HG02642 (cell line): ENCODE measurements at regions not wholly inside any gene's neighbourhood (a gene's known extent, or its start where the extent isn't known, plus 50 kb on each side); places are given as distances from the start of the nearest gene placed in this dataset.
A peak's percentile ranks its signal among the peaks of the same experiment; 100 is the strongest.

Experiments used
- ATAC-seq: cut with Tn5 transposase; IDR thresholded peaks from one replicate; pipeline ENCODE4 v1.9.1; 2021; ENCODE audit warnings: mild to moderate bottlenecking; ENCODE audit not compliant: unreplicated experiment, poor library complexity

DNA sequence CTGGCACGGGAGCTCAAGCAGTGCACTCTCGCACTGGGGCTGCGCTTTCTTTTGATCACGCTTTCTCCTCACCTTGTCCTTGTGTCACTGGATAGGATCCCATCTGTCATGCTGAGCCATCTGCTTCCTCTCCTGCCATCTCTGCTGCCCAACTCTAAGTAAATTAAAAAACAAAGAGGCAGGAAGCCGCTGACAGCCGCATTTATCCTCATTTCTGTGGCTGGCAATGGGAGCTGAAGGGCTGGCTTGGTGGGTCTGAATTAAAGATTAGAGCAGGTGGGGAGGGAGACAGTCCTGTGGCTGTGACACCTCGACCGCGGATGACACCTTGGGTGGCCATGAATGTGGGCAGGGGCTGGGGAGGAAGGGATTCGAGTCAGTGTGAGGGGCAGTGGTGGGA is 159.2 kb upstream of the ALDH1B1 start:
- ATAC-seq, result no peak

DNA sequence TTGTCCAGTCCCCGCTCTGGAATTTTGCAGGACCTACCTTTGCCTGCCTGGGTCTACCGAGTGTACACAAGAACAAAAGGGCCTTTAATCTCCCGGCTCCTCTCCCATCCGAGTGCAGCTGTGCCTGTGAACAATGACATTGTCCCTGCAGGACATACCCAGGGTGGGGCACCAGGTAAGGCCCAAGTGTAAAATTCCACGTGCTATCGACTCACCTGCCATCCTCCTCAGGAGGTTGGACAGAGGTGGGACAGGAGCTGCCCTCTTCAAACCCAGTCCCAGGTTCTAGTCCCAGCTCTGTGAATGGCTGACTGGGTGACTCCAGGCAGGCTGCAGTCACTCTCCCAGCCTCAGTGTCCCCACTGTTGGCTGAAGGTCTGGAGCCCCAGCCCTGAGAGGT is 159.6 kb upstream of the ALDH1B1 start:
- ATAC-seq, result no peak

DNA sequence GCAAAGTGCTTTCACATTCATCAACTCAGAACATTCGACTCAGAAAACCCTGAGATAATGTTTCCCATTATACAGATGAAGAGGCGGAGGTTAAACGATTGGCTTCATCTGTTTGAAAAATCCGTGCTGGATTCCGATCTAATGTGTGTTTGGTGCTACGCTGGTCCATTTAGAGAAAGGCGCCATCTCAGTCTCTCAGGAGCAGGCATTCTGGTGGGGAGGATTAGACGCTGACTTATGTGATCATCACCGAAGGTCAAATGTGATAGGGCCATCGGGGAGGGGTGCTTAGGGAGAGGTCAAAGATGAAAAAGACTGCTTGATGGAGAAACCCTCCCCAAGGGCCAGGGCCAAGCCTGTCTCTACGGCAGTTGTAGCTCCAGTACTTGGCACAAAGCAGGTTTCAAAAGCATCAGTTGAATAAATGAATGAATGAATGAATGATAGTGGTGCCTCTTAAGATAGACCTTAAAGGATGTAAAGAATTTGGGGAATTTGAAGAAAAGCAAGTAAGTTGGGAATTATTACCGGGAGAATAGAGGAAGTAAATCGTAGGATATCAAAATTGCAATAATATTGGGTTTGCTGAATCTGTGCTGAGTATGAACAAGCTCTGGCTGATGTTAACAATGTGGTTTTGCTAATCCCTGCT is 160.6 kb upstream of the SHB start:
- ATAC-seq, result no peak

DNA sequence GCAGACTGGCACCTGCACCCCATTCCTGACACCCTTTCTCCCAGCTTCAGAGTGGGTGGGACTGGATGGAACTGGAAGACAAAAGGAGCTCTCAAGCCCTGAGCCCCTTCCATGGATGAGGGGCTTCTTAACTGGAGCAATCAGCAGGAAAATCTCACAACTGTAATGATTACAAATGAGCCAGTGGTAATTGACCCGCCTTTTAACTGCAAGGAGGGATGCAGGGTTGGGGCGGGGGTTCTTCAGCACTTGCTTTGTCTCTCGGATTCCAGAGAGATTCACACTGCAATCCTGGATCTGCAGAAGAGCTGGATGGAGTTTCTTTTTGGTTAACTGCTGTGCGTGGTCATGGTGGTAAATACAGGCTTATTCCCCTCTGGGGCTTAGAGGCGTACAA is 160.1 kb upstream of the SHB start:
- no peak for ATAC-seq

DNA sequence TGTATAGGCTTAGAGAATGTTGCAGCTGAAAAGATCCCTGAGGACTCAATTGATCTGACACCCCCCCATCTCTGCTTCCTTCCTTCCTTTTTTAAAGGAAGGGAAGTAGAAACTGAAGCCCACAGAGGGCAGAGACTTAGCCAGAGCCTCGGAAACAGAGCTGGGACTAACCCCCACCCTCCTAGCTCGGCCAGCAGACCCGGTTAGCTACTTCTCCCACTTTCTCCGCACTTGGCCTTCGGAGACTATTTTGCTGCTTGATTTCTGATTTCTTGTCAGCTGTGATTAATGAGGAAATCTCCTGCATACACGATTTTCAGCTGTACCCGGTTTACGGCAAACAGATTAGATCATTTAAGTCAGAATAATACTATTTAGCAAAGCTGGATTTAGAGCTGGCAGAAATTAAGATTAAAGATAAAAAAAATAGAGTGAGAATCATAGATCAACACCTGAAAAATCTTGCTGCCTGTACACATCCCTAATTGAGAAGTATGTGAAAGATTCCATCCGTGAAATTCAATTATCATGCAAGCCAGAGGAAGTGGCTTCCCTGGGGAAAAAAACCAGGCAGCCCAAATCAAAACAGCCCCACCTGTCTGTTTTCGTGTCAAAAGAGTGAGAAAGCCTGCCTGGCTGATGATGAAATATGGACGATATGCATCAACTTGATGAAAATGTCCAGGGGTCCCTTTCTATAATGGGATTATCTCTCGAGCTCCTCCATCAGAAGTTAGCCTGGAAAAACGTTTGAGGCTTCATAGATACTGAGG is 159.5 kb upstream of the SHB start:
- no peak for ATAC-seq

DNA sequence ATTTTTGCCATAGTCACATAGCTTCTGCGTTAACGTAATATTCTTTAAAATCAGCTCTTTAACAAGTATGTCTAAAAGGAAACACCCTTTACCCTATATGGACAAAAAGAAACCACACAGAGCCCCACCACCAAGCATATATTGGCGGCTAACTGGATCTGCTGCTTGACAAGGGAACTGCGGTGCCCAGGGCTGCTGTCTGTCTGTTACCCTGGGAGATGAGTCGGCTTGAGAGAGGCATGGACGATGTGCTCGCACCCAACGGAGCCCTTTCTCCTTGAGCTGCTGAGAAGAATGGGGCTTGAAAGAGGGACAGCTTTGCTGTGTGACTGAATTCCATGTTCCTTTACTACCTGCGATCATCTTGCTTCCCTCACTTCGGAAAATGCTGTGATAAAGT is 158.6 kb upstream of the SHB start:
- no peak for ATAC-seq

DNA sequence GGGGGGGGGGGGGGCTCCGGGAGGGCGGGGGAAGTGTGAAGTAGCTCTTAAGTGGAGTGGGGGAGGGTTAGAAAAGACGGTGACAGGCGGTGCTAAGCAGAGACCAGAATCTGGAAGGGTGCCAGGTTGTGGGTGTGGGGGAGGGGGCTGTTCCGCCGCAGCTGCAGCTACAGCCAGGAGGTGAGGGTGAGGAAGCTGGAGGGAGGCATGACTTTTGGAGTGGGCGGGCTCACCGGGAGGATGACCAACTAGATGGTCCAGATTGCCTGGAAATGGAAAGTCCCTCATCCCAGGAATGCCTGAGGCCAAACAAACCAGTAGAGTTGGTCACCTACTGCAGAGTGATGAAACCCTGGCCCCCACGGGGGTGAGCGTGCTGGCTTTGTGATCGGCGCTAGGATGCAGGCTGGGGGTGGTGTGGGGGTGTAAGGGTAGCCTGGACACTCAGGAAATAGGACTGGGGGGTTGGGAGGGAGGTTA is 158.1 kb upstream of the SHB start:
- peak; percentile 70 for ATAC-seq

DNA sequence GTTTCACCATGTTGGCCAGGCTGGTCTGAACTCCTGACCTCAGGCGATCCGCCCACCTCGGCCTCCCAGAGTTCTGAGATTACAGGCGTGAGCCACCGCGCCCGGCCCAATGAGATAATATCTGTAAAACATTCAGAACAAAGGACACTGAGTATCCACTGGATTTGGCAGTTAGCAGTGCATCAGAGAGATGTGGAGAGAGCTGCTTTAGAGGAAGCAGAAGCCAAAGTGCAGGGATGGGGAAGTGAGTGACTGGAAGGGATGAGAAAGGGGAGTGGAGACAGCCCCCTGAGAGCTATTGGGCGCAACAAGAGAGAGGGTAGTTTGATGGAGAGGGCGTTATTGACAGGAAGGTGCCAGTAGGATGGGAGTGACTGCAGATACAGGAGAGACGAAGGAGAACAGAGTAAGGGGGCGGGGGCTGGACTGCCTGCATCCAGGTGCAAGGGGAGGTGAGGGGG is 157.5 kb upstream of the SHB start:
- ATAC-seq, result no peak

DNA sequence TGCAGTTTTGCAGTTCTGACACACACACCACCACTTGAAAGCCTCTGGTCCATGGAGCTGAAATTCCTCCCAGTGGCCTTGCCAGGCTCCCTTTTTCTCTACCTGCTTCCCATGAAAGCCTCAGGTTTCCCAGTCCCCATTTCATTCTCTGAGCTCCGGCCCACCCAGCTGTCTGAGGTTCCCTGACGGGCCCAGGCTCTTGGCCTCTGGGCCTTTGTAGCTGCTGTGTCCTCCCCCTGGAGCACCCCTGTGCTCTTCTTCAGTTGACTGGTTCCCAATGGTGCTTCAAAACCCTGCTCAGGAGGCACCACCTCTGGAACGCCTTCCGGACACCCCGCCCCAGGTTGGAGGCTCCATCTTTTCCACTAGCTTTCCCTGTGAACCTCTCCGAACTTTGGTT is 155.9 kb upstream of the SHB start:
- no peak for ATAC-seq

DNA sequence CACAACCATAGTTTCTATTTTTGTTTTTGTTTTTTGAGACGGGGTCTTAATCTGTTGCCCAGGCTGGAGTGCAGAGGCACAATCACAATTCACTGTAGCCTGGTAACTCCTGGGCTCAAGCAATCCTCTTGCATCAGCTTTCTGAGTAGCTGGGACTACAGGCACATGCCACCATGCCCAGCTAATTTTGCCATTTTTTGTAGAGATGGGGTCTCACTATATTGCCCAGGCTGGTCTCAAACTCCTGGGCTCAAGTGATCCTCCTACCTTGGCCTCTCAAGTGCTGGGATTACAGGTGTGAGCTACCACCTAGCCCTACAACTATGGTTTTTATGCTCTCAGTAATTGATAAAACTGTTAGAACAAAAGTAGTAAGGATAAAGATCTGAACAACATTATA is 147.5 kb upstream of the SHB start:
- ATAC-seq, result no peak

DNA sequence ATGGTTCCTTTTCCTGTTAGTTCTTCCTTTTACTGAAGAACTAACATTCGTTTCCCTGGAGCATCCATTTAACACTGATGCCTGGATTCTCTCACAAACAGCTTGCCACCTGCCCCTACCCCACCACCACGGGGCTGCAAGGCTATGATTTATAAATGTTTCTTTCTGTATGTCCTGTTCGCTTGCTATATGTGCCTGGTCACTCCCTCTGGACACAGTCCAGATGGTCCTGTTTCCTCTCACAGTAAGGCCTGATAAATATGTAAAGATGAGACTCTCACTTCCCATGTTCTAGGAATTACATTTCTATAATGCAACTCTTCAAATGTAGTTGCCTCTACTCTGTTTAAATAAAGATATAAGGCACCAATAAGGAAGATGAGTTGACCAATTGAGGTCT is 146.4 kb upstream of the SHB start:
- ATAC-seq, result no peak

DNA sequence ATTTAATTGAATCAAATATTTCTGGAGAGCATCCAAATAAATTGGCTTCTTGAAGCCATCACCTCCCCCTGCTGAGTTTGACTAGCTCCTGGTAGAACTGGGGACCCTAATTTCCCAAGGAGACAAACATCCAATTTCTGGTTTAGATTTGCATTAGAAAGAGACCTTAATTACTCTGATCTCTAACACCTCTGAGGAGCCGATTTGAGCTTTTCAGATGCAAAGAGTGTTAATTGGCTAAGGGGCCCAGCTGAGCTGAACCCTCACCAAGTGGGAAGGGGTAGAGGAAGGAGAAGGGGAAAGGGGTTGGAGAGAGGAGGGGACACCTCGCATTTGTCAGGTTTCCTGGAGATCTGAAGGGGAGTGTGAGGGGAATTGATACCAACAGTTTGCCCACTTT is 145.4 kb upstream of the SHB start:
- ATAC-seq, result no peak

DNA sequence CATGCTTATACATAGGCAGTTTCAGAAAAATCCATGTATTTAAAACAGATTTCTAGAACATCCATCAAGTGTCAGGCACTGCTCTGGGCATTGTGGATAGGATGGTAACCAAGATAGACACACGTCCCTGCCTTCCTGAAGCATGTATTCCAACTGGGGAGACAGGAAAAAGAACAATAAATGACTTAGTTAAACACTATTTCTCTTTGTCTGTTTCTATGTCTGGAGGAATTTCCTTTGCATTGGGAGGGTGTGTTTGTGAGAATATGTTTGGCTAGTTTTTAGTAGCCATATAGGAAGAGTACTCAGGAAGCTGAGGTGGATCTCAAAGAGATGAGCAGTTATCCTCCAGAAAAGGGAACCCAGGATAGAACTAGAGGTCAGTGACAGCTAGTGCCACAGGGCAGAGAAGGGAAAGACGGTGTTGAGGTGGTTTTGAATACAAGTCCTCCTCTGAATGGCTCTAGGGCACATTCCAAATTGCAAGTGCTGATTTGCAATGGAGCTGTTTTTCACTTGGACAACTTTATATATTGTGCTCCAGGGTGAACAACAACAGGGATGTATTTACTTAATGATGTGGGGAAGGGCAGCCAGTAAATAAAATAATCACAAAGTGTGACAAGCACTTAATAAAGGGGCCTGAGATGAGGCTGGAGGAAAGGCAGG is 144.7 kb upstream of the SHB start:
- ATAC-seq, result no peak

DNA sequence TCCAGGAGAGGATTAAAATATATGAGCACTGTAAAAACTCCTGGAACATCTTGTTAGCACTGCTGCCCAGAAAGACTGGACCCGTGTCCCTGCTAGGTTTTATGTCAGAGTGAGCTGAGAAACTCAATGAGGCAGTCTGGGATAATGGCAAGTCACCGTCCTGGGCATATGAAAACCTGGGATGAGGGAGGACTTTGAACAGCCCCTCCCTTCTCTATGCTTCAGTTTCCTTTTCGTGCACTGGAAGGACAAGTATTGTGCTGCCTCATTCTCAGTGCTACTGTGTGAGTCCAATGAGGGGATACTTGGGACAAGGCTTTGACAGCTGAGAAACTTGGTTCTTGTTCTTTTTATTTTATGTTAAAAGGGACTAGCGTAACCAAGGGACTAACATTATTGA is 143.0 kb upstream of the SHB start:
- ATAC-seq, result no peak

DNA sequence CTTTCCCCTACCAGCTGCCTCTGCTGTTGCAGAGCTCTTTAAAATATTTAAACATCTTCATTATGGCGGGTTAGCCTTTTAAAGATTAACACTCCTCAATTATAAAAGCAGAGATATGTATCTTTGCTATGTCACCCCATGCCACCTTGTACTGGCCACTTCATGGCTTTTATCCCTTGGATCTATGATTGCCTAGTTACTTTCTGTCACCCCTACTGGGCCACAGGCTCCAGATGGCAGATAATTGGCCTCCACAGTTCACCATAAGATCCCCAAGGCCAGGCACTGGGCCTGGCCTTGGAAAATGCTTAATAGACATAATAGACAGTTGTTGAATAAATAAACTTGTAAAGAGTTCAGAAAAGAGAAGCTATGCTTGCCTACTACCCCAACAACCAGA is 142.0 kb upstream of the SHB start:
- no peak for ATAC-seq

DNA sequence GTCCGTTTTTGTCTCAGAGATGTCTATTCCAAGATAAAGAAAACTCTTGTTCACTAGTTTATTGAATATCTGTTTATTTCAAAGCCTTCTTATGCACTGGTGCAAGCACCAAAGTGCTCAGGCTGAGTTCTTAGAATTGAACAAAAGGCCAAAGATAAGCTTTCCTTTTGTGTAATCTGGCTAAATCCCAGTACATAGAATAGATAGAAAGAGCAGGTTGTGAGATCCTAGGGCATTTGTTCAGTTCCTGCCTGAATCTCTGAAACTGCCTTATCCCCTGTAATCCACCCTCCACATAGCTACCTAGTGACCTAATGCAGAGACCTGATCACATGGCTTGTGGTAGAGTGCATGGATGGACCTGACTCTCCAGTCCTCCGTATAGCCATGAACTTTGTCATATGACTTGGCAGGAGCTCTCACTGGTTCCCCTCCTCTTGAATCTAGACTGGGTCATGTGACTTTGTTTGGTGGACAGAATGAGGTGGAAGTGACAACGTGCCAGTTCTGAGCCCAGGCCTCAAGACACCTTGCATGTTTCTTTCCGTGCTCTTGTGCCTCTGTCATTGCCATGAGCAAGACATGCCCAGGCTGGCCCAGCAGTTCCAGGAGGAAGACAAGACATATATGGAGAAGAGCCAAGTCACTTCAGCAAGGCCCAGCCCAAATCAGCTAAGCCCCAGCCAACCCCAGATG is 139.3 kb upstream of the SHB start:
- ATAC-seq, result no peak

DNA sequence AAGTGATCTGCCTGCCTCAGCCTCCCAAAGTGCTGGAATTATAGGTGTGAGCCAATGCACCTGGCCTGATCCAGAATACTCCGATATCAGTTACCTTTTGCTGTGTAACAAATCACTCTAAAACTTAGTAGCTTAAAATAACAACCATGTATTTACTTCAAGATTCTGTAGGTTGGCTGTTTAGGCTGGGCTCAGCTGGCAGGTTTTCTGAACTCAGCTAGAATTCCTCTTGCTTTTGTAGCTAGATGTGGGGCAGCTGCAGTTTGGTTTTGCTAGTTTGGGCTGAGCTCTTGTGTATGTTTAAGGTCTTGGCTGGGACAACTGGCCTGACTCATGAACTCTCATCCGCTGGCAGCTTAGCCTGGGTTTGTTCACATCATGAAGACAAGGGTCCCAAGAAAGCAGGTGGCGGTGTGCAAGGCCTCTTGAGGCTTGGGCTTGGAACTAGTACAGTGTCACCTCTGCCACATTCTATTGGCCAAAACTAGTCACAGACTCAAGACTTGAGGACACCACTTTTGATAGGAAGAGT is 138.3 kb upstream of the SHB start:
- no peak for ATAC-seq

DNA sequence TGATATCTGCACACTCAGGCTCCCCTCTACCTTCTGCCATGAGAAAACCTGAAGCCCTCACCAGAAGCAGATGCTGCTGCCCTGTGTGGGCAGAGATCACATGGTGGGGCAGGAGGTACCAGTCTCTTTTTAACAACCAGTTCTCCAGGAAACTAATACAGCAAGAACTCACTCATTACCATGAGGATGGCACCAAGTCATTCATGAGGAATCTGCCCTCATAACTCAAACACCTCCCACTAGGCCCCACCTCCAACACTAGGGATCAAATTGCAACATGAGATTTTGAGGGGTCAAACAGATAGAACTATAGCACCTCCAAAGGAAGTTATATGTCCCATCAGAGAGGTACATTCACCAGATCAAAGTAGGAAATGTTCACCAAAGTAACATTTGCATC is 136.3 kb upstream of the SHB start:
- ATAC-seq, result no peak

DNA sequence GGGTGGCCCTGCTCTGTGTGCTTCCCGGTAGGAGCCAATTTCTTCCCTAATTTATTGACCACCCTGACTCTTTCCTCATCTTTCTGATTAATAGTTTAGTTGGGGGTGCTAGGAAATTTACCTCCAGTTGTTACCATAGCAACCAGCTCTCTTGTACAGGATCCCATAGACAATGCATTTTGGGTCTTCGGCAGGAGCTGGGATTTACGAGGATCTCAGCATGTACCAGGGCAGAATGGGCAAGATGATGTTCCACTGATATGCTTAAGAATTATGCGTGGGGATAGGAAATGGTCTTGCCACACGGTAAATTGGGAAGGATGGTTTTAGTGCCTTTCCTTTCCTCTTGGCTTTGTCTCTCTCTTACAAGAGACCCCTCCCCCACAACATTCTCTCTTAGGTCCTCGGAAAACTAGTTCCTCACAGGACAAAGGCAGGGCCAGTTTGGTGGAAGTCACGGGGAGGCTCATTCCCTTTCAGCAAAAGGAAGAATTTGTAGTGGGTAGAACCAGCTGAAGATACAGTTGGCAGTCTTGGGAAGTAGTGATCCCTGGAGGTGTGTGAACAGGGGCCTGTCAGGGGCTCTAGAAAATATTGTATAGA is 133.4 kb upstream of the SHB start:
- ATAC-seq, result no peak

DNA sequence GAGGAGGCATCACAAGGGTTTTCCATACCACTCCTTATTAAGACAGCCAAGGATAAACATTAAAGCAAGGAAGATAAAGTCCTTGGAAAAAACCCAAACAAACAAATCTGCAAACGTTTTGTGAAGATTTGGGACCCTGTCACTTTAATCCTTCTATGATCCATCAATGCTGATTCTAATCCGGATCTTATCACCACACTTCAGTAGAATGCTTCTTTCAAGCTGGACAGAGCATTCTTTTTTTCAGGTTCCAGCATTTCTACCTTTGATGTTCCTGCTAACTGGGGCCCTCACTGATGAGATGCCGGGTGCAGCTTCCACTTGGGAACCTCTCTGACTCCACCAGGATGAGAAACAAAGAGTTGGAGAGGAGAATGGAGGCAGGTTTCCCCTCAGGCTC is 132.8 kb upstream of the SHB start:
- no peak for ATAC-seq
